ENCODE measurements at regions not wholly inside any gene's neighbourhood (a gene's known extent, or its start where the extent isn't known, plus 50 kb on each side); places are given as distances from the start of the nearest gene placed in this dataset.
"Not testable (repeated sequence)": the region's sequence is repeated elsewhere in the genome, so short reads cannot be mapped to it uniquely, and the experiment has no call there.

GRCh38 chr11:23166376-23166775 is 306.1 kb upstream of the CCDC179 start:
- no peak for DNase-seq

DNA sequence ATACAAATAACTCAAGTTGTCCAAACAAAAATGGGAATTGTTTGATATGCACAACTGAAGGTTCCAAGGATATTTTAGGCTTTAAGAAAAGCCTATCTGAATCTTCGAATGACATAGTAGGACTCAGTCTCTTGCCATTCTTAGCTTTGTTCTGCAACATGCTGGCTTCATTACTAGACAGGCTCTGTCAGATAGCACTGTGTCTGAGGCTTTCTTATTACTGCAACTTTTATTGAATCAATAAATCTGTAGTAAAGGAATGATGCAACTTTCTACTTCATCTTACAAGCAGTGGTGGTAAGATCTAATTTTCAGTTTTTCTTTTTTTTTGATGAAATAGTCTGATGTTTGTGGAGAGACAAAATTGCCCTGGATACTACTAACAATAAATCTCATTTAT is 319.3 kb upstream of the CCDC179 start:
- DNase-seq = no peak

GRCh38 chr11:23181022-23181807 is 320.9 kb upstream of the CCDC179 start:
- DNase-seq = no peak

DNA sequence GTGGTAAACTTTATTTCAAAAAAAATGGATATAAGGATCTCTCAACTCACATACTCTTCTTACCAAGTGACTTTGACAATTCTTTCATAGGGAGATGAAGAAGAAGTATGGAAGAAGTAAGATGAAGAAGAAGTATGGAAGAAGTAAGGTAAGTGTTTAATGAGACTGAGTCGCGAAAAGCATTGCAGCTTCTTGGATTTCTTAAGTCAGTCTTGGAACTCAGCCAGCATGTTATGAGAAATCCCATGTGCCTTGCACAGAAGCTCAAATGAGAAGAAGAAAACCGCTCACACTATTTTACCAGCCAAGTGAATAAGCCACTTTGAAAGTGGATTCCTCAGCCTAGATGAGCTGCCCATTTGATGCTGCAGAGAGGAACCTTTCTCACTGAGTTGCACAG is 332.0 kb upstream of the CCDC179 start:
- no peak for DNase-seq

GRCh38 chr11:23201936-23202522 is 341.8 kb upstream of the CCDC179 start:
- no peak for DNase-seq

DNA sequence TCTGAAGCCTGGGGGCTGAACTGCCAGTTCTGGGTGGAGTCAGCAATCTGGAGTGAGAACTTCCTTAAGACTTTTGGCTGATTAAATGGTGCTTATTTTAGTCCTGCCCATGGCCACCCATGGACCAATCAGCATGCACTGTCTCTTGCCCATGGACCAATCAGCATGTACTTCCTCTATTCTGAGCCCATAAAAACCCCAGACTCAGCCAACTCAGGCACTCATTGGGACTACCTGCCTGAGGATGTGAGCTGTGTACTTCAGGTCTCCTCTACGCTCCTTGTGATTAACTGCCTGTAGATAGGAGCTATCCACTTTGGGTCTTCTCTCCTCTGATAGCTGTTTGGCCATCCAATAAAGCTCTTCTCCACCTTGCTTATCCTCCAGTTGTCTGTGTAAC is 342.3 kb upstream of the CCDC179 start:
- no peak for DNase-seq

DNA sequence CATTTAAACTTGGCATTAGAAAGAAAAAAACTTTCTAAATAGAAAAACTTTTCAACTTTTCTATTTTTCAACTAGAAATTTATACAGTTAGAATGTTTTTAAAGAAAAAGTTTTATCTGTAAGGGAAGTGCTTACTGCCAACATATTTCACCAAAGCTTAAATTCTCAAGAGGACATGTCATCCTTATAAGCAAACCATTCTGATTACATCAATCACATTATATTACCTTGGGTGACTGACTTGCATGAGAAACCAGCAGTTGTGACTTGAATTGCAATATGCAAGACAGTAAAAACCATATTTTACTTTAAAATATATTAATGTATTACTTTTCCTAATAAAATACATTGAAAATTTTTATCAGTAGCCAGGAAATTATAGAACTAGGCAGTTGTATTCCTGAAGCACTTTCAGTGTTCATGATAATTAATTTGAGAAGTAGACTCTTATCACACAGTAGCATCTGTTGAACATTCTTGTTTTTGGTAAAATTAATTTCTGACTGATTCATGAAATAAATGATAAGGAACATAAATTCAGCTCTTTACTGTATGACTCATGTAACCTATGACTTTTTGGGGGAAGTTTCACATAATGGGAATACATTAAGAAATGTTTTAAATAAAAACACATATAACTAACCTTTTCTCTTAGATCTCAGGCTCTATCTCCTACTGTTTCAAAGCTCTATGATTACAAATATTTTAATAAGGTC is 345.0 kb upstream of the CCDC179 start:
- no peak for DNase-seq

DNA sequence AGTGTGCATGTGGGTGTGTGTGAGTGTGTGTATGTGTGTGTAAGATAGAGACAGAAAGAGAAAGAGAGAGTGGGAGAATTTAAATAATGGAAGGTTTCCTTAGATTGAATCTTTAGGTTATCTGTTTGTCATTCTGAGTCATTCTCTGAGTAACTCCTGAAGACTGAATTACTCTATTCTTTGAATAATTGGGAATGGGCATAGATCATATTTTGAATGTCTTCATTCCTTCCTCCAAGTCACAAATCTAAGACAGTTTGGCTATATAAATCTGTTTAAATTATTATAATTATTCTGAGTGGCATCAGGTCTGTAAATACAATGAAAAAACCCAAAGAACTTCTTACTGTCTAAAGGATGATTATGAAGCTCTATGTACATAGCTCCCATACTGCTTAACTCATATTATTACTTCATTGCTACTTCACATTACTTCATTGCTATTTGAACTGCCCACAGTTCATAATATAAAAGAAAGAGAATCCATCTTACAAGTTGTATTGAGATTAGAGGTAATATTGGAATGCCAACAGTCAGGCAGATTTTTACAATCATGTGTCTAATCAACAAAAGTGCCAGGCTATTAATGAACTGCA is 346.6 kb upstream of the CCDC179 start:
- DNase-seq = no peak

GRCh38 chr11:23211221-23211620 is 350.9 kb upstream of the CCDC179 start:
- no peak for DNase-seq

DNA sequence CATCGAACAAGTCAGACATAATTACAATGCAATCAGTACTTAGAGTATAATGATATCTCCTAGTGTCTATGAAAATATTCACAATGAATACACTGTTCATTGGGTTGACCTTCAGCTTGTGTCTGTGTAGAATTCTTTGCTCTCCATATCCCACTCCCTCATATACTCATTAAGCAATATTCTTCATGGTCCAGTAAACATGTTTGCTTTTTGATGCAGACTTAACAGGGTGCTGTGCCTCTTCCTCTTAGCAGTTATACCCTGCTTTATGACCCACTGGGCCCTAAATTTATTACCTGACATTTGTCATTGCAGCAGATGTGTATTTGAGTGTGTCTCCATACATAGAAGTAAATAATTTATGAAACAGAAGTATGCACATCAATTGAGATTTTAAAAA is 352.5 kb upstream of the CCDC179 start:
- no peak for DNase-seq

DNA sequence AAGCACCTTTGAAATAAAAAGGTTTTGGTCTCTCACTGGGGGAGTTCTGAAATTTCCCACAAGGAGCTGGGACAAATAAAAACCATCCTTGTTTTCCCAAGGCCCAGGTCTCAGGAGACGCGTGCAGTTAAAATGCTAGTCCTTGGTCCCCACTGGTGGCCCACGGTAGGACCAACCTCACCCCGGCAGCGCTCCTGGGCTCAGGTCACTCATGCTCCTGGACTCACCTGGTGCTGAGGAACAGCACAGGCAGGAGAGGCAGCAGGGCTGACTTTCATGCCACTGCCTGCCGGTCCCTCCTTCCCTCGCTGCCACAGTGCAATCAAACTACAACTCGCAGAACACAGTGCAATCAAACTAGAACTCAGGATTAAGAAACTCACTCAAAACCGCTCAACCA is 356.8 kb upstream of the CCDC179 start:
- DNase-seq = no peak

DNA sequence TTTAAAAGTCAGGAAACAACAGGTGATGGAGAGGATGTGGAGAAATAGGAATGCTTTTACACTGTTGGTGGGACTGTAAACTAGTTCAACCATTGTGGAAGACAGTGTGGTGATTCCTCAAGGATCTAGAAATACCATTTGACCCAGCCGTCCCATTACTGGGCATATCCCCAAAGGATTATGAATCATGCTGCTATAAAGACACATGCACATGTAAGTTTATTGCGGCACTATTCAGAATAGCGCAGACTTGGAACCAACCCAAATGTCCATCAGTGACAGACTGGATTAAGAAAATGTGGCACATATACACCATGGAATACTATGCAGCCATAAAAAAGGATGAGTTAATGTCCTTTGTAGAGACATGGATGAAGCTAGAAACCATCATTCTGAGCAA is 359.8 kb upstream of the CCDC179 start:
- DNase-seq = not testable (repeated sequence)

DNA sequence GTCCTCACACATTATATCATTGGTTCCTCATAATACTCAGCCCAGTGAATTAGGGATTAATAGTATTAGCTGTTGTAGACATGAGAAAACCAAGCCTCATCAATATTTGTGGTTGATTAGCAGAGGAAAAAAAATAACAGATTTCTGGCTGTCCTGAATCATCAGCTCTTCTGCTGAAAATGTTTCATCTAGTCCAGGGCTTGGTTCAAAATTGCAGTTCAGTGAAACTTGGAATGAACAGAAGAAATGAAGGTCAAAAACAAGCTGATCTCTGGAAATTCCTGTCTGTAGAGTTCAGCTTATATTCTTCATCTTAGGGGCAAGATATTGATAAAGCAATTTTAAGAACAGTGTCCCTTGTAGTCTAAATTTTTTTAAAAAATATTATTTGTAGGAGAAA is 361.1 kb upstream of the CCDC179 start:
- no peak for DNase-seq

- no peak for DNase-seq
Measured at GRCh38 chr11:23226331-23227077, 366.2 kb upstream of the CCDC179 start.

DNA sequence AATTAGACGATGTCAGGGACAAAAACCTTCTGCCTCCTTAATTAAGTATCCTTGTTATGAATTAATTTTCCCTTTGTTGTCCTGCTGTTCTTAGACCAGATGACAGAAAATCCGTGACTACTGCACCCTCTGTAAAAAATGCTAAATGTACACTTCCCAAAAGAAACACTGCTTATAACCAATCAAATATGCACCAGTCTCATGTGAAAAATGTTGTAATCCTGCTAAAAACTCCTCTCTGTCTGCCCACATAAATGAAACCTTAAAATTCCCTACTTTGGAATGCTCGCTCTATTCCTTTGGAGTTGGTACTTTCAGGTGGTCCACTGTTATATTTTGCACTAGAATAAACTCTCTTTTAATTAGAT is 366.8 kb upstream of the CCDC179 start:
- DNase-seq = no peak

- DNase-seq = no peak
Measured at GRCh38 chr11:23232652-23233051, 372.4 kb upstream of the CCDC179 start.

- no peak for DNase-seq
Measured at GRCh38 chr11:23233075-23233474, 372.8 kb upstream of the CCDC179 start.

- DNase-seq = no peak
Measured at GRCh38 chr11:23236826-23237555, 376.7 kb upstream of the CCDC179 start.

DNA sequence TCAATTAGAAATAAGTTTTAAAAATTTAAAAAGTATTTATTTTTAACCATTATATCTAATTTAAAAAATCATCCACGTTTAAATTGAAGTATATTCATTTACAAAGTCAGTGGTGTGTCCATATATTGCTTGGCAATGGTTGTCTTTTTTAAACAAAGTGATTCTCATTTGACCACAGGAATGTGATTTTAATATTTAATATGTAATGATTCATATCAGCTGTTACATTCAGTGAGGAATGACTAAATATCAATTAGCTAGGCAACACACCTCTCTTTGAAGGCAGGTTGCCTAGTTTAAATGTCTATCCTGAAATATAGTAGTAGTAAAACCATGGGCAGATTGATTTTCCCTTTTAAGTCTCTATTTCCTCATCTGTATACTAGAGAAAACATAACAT is 392.2 kb upstream of the CCDC179 start:
- DNase-seq = no peak

- no peak for DNase-seq
Measured at GRCh38 chr11:23257088-23257487, 396.8 kb upstream of the CCDC179 start.

DNA sequence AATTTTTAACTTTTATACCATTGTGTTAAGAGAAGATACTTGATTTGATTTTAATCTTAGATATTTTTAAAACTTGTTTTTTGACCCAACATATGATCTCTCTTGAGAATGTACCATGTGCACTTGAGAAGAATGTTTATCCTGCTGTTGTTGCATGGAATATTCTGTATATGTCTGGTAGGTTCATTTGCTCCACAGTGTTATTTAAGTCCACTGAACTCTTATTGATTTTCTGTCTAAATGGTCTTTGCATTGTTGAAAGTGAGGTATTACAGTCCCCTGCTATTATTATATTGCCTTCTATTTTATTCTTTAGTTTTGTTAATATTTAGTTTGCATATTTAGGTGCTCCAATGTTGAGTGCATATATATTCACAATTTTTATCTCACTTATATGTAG is 397.3 kb upstream of the CCDC179 start:
- no peak for DNase-seq

DNA sequence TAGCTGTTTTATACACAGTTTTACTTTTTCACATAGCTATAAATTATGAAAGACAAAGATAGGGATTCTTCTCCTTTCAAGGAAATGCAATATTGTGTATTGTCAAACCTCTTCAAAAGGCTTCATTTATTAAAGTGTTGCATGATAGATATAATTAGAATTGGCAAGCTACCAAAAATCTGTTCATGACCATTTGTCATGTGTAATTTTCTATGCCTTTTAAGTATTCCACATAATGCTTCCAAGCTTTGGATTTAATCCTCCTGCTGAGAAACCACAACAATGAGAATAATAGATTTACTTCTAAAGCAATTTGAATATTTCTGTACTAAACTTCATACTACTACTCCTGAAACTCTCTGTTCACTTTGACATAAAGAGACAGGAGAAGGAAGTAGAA is 403.2 kb upstream of the CCDC179 start:
- DNase-seq = no peak
